NCI-H524 (cell line): ENCODE measurements at regions not wholly inside any gene's neighbourhood (a gene's known extent, or its start where the extent isn't known, plus 50 kb on each side); places are given as distances from the start of the nearest gene placed in this dataset.

Experiments
- DNase-seq, 2 experiments: peaks; one replicate each; lab custom pipeline; 2025; lab: John Stamatoyannopoulos, UW

DNA sequence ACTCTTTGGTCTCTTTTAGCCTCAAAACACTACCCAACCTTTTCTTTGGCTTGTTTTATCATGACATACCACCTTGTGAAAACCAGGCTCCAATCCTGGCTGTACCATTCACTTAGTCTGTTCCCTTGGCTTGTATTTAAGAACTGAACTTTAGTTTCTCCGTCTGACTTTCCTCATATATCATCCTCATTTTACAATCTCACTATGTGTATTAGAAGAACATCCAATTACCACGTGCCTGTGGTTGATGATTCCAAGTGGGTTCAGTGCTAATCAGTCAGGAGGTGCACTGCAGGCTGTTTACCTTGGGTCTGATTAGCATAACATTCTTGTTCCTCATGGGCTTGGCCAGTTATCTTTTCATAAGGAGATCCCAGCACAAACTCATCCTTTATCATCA is 144.8 kb upstream of the KLF14 start:
- DNase-seq: no peak

DNA sequence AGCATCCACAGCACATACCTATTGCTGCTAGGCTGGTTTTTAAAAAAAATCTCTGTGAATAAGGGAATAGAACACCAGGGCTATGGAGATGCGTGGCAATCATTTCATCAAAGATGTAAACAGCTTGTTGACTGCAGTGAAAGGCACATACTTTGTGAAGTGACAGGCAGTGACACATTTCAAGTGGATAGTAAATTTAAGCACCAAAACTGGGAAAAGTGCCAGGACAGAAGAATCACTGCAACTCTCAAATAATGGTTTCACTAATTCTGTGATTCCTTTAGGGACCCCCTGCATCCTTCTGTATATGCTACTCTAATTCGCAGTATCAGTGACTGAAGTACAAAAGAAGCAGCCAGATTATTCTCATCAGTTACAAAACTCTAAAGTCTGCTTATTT is 145.2 kb upstream of the KLF14 start:
- DNase-seq: peak in 1 of 2 experiments; percentile 16

DNA sequence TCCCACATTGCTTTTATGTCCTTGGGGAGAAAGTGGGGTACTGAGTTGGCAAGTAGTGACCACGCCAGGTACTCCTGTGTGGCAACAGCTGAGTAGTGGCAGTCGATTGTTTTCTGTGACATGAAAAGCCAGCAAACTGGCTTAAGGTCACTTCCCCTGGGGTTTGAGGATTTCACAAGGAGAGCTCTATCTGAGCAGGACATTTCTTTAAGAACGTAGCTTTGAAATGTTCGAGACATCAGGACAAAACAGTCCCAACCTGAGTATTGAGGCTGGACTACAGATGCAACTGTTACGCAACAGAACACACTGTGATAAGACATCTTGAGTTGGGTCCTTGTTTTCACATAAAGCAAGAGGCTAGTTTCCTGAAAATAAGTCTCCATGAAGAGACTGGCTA is 146.7 kb upstream of the KLF14 start:
- DNase-seq: no peak

DNA sequence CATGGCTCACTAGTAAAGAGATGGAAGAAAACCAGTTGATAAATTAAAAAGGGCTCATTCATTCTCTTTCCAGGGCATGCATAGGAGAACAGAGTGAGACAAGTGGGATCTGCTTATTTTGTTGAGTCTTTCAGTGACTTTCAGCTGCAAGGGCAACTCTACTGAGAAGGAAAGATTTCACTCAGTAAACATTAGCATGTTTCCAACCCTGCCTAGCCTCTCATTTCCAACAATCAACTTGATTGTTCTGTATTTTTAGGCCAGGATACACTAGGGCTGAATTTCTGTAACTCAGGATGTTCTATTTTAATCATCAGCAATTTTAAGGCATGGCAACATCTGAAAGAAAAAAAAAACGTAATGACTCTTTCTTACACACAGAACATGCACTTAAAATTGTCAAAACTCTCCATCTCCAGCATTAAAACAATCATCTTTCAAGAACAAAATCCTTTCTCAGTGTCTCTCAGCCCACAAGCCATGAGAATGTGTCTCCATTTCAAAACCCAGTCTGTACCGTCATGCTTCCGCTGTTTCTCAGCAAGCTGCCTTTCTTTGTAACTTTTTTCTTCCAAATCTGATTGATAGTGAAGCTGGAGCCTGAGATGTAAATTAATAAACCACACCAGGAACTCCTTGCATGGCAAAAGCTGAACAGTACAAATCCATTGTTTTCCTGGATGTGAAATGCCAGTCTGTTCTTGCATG is 147.2 kb upstream of the KLF14 start:
- DNase-seq: no peak

DNA sequence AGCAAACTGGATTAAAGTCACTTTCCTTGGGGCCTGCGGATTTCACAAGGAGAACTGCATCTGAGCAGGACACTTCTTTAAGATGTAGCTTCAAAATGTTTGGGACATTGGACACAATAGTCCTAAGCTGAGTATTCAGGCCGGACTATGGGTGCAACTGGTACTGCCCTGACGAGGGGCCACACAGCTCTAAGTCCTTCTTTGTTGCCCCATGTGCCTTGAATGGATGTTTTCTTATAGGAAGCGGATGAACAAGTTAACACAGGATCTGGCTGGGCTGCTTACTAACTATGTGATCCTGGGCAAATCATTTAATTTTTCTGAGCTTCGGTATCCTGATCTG is 147.8 kb upstream of the KLF14 start:
- DNase-seq: no peak

DNA sequence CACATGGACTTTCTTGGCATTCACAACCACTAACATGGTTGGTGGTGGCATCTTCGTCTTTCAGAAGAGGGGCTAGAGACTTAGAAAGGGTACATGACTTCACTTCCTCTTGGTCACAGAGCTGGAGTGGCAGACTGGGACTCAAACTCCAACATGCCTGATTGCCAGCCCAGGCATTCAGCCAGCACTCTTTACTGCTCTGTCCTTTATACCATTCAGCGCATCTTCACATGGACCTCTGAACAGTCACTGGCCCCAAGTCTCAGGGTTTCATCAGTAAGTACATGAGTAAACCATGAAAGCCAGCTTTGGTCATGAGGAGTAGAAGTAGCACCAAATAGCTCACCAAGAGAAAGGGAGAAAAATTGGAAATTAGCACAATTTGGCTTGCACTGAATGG is 148.4 kb upstream of the KLF14 start:
- DNase-seq: no peak

DNA sequence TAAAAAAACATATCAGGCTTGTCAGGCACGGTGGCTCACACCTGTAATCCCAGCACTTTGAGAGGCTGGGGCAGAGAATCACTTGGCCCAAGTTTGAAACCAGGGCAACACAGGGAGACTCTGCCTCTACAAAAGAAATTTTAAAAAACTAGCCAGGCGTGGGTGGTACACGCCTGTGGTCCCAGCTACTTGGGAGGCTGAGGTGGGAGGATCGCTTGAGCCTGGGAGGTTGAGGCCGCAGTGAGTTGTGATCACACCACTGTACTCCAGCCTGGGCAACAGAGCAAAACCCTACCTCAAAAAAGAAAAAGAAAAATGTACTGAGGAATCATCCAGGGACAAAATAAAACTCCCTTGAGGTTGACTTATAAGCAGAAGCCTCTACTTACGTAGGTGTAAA is 149.9 kb upstream of the KLF14 start:
- DNase-seq: no peak

DNA sequence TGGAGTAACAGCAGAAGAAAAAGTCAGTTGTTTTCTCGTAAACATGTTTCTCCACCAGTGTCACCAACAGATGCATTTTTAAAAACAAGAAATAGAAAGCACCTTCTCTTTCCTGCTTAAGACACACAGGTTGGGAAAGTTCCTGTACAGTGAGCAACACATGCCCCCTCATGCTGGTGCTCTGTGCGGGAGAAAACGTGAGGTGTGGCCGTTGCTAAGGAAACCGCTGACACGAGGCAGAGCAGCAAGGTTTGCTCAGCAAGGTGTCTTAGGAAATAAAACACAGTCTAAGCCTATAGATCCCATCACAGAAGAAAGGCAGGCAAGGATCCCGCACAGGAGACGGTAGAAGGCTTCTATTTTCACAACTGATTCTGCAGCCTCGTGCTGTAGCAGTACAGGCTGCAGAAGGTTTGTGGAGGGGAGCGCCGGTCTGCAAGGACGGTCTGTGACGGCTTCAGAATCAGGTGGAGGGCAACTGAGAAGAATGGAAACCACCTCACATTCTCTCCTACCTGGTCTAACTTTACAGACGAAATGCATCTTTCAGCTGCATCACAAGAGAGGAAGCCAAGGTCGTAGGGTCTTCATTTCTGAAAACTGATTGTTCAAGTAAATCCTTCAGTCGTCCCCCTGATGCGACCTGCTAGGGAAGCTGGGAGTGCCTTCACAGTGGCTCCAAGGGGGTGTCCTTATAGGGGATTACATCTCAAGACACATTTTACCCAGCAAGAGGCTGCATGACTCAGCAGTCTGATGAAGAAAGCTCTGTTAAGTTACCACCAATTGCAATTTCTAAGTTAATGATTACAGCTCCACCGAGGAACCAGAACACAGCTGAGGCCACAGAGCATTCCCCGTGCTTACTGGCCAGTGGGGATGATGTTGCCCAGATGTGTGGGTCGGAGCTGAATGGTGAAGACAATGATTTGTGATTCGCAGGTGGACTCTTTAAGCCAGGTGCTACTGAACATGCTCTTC is 150.7 kb upstream of the KLF14 start:
- peak; percentile 17 to 52 for DNase-seq

DNA sequence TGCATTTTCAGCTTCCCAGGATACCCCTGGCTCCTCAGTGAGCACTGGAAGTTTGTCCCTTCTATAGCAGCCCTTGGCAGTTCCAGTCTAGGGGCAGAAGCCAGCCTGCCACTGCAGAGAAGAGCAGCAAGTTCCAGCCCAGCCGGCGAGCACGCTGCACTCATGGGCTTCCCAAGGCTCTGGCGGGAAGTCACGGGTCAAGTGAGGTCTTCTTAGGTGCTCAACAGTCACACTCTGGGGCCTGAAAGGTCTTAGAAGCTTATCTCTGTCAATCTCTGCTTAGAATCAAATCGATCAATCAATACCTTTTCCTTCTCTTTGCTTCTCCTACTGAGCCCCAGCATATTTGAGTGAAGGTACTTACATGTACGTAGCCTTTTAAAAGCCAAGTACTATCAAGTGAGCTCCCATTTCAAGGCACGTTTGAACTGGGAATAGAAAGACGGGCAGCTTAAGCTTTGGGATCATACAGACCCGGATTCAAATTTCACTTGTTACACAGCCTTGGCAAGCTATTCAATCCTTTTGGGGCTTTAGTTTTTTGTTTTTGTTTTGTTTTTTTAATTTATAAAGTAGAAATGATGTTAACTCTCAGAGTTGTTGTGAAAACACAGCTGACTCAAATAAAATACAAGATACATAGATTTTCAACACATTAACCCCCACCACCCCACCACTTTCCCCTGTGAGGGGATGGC is 152.6 kb upstream of the KLF14 start:
- DNase-seq: no peak

DNA sequence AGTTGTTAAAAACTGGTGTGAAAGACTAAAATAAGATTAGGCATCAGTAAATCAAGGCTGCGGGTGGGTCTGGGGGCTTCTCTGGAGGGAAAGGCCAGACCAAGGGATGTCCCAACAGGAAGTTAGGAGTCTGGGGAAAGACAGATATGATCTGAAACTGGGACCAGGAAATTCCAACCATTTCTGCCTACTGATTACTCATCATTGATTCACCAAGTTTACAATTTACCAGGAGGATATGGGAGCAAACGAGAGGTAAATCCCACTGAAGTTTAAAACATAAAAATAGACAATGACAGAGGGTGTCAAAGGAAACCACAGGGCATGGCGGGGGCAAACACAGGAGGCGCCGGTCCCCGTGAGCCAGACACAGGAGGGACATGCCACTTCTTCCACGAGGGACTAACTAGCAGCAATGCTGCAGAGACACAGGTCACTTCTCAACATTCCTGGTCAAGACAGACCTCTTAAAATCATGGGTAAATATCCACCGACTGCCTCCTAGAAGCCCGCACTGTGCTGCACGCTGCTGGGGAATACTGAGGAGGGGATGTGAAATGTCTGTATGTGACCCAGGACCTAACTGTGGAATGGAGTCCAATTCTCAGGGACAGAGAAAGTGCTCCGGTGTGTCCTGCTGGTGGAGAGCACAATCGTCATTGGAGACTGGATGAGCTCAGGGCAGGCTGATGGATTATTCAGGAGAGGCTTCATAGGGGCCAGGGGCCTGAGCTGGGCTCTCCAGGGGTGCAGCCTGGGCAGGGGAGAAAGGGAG is 153.4 kb upstream of the KLF14 start:
- DNase-seq: no peak

DNA sequence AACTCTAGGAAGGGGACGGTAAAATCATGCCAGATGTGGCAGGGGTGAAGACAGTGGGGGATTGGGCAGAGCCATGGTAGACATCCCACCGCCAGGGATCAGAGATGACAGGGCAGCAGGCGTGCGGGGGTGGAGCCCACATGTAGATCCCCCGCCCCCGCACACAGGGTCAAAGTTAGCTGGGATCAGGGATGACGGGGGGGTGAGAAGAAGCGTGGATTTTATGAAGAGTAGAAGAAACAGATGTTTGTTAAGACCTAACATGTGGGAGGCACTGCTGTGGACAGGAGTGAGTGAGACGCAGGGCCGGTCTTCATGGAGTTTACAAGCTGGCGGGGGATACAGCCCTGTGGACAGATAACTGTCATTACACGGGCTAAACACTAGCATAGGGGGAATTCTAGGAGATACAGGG is 154.0 kb upstream of the KLF14 start:
- DNase-seq: no peak

DNA sequence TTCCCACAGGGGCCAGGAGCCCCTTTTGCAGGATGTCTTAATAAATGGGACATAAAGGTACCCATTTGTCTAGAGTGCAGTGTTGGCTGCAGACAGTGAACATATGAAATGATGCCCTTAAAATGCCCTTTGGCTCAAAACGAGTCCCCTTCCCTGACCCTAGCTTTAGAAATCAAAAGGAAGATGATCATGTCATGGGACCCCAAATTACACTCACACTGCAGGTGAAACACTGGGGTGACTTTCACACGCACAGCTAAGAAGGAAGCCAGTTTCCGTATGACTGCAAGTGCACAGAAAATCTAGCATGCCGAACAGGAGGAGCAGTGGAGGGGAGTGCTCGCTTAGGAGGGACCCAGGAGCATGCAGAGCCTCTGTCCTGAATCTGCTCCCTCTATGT is 154.5 kb upstream of the KLF14 start:
- no peak for DNase-seq

DNA sequence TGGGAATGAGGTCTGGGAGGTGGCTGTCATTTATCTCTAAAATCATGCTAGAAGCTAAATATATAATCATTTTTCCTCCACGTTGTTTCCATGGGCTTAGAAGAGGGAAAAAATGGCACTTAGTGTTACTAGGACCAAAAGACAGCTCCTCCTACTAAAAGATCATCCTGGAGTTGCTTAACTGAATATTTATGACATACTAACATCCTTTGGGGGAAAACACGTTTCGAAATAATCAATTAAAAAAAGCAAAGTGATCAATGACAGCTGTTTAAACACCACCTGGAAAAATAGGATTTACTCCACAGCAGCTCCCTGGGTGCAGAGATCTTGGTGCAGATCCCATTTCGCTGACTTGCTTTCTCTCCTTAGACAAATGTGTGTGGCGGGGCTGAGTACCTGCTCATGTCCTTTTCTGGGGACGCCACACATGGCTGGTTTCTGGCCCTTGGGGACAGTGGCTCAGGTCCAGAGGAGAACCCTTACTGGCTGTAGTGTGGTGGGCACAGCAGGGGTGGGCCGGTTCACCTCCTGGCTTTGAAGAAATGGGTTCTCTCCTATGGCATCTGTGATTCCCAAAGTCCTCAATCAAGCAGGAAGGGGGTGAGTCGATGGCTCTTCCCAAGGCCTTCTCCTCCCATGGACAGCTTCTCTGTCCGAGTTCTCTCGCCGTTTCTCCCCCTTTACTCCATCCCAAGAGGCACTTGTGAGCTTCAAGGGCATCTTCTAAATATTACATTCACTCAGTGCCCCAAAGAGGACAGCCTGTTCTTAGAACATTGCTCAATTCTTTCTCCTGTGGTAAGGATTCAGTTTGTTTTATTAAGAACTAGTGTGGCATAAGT is 156.4 kb upstream of the KLF14 start:
- no peak for DNase-seq

DNA sequence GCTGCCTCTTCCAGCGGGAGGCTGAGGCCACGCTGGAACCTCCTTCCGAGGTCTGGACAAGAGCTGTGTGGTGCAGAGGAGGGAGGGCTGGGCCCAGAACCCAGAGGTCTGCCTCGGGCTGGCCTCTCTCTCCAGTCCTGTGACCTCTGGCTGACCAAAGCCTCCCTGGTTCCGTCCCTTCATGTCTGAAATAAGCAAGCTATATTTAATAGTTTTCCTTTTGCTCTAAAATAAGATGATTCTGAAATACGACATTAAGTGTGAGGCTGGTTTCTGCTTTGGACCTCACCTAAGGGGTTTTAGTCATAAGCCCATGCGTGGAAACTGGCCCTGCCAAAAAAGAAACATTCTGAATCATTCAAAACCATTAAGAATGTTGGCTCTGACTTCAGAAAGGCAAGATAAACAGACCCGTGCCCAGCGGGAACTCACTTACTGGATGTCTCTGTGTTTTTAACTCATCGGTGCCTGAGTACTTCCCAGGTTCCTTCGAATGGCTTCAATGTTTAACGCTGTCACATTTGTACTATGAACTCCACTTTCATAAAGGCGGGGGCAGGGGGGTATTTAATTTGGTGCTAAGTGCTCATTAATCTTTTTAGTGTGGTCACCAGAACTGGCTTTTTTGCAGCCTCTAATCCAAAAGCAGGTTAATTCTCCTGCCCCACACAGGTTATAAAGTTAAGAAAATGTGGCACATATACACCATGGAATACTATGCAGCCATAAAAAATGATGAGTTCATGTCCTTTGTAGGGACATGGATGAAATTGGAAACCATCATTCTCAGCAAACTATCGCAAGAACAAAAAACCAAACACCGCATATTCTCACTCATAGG is 157.5 kb upstream of the KLF14 start:
- no peak for DNase-seq

DNA sequence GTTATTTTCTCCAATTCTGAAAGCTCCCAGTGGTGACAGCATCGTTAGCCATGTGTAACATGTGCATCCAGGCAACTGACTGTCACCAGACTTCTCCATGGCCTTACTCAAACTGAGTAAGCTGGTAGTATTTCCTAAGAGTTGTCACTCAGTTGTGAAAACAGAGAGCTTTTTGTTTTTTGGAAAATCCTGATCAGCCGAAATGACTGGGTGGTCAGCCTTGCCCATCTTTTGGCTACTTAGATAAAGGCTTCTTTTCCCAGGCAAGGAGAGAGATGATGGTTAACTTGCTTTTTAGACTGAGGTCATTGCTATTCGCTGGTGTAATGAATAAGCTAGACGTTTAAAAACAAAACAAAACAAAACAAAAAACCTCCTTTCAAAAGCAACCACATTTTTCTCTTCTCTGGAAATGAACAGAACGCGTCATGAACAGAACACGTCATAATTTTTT is 159.5 kb upstream of the KLF14 start:
- DNase-seq: no peak

DNA sequence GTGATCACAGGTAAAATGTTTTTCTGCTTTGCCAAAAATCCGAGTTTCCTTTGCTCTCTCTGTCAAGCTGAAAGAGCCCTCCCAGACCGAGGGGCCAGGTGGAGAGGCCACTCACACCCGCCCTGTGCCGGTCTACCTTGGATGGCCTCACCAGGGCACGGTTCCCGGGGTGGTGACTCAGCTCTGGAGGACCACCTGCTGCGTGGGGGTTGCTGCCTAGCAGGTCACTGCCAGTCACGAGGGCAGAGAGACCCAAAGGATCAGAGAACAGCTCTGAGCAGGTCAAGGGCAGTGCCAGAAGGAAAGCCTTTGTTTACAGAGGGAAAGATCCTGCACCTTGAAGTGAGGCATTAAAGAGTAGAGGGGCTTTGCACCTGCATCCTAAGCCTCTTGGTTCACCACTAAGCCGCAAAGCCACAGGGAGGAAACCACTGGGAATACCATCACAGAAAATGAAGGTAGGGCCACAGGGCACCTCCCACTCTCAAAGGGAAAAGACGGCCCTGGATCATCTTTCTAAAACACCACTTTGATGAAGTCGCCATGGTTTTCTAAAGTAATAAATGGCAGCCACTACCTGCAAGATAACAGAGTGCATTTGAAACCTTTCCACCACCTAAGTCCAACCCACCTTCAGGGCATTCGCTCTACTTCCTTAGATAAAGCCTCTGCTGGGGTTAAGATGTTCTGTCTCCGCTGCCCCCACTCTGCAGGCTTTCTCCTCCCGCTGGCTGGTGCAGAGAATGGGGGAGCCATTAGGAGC is 160.3 kb upstream of the KLF14 start:
- DNase-seq: no peak

DNA sequence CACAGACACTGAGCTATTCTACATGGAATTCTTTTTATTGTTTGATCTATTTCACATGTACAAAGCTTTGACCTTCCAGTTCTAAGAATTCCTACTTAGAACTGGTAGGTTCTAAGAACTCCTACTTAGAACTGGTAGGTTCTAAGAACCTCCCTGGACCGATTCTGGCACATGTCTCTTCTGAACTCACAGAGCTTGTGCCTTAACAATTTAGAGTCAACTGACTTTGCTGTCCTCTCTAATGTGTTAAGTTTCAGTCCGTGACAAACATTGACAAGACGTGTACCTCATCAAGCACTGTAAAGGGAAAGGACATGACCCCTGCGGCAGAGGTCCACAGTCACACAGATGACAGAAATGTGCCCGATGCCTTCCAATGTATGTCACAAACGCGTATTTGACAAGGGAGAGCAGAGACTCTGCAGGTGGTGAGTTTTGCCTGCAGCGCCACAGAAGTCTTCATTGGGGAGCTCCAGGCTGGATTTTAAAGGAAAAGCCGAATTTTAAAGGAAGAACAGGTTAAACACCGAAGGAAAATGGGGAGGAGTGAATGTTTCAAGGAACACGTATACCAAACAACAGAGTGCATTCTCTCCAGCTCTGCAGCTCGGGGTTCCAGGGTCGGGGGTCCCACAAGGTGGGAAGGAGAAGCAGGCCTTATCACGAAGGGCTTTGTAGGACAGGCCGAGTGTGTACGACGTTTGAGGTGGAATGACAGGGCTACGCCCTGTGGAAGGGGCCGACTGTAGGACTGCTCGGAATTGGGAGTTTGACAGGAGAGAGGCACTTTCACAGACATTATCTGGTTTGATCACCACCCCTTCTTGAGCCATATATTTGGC is 161.1 kb upstream of the KLF14 start:
- DNase-seq: no peak
